Sigmoid colon (tissue), 6 donors: ENCODE measurements at regions not wholly inside any gene's neighbourhood (a gene's known extent, or its start where the extent isn't known, plus 50 kb on each side); places are given as distances from the start of the nearest gene placed in this dataset.

Experiments
- DNase-seq: peaks from one replicate; pipeline ENCODE4 v3.0.0-alpha.2; 2019
- H3K27ac ChIP-seq, 4 donors: fragments of 200-600 bp; sonication (generic); one replicate each; pipeline ENCODE4 v1.5.1; 2016 to 2019; ENCODE audit warnings: mild to moderate bottlenecking in 1 of 4
- H3K27me3 ChIP-seq, 3 donors: fragments of 200-600 bp; sonication (generic); one replicate each; pipeline ENCODE4 v1.5.1; 2019; ENCODE audit warnings: mild to moderate bottlenecking in 1 of 3
- H3K36me3 ChIP-seq, 4 donors: fragments of 200-600 bp; sonication (generic); one replicate each; pipeline ENCODE4 v1.5.1; 2016 to 2019
- H3K4me1 ChIP-seq, 4 donors: fragments of 200-600 bp; sonication (generic); one replicate each; pipeline ENCODE4 v1.5.1; 2017 to 2019
- H3K4me3 ChIP-seq, 4 donors: fragments of 200-600 bp; sonication (generic); one replicate each; pipeline ENCODE4 v1.5.1; 2017 to 2019; ENCODE audit warnings: mild to moderate bottlenecking in 2 of 4, moderate library complexity in 1 of 4
- H3K9me3 ChIP-seq, 4 donors: fragments of 200-600 bp in 3 of 4; sonication (generic) in 3 of 4; one replicate each; pipeline versions ENCODE4 v1.5.1 to v1.6.1; 2013 to 2019
- EP300 ChIP-seq, 4 donors: sonication (generic); formaldehyde crosslinking; IDR thresholded peaks; one replicate each; pipeline ENCODE4 v1.6.1; 2017; ENCODE audit warnings: antibody characterized with exemption in 4 of 4
- POLR2A ChIP-seq, 2 donors: fragments of 450-650 bp; IDR thresholded peaks; one replicate each; pipeline ENCODE4 v1.6.1; 2016; ENCODE audit warnings: antibody characterized with exemption in 2 of 2, mild to moderate bottlenecking in 2 of 2, moderate library complexity in 2 of 2
- POLR2AphosphoS5 ChIP-seq, 4 donors: sonication (generic); formaldehyde crosslinking; IDR thresholded peaks; one replicate each; pipeline ENCODE4 v1.6.1; 2017; ENCODE audit warnings: antibody characterized with exemption in 4 of 4
- WGBS, 2 donors: extraction: QIAGEN DNeasy Blood & Tissue Kit; methylation state at CpG; one replicate each; pipeline ENCODE4 v1.1.7; 2013; 5-methylcytosine and 5-hydroxymethylcytosine counted together
- intact Hi-C: fragments of 100-400 bp; cut with DNase I; formaldehyde crosslinking; loops from one replicate; pipeline ENCODE4 v1.15.1; 2023
- TF ChIP-seq, protein P1 (sequence below), 4 experiments: fragments of 450-650 bp in 3 of 4; fragments of 200-600 bp in 1 of 4; IDR thresholded peaks; one replicate each; pipeline ENCODE4 v1.5.1; 2016 to 2019; ENCODE audit warnings: antibody characterized with exemption in 4 of 4, mild to moderate bottlenecking in 3 of 4, moderate library complexity in 2 of 4
- donor health status: healthy with polysubstance abuse.
- donor health status: healthy.

GRCh38 chr1:178020968-178021640 is 51.2 kb upstream of the SEC16B start:
- no peaks in the 10 kb centered on the region for H3K9me3 ChIP-seq
- DNase-seq: no peak
- H3K36me3 ChIP-seq: peaks cover 0 to 69% (median 10%) of the 10 kb centered on the region in 4 donors
- H3K4me1 ChIP-seq: no peaks in the 10 kb centered on the region
- no peak overlapping the region for H3K4me3 ChIP-seq
- TF ChIP-seq, protein P1, sequence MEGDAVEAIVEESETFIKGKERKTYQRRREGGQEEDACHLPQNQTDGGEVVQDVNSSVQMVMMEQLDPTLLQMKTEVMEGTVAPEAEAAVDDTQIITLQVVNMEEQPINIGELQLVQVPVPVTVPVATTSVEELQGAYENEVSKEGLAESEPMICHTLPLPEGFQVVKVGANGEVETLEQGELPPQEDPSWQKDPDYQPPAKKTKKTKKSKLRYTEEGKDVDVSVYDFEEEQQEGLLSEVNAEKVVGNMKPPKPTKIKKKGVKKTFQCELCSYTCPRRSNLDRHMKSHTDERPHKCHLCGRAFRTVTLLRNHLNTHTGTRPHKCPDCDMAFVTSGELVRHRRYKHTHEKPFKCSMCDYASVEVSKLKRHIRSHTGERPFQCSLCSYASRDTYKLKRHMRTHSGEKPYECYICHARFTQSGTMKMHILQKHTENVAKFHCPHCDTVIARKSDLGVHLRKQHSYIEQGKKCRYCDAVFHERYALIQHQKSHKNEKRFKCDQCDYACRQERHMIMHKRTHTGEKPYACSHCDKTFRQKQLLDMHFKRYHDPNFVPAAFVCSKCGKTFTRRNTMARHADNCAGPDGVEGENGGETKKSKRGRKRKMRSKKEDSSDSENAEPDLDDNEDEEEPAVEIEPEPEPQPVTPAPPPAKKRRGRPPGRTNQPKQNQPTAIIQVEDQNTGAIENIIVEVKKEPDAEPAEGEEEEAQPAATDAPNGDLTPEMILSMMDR (IDR thresholded peaks at IDR 0.05): no peak
- TF ChIP-seq POLR2AphosphoS5 (IDR thresholded peaks at IDR 0.05): no peak
- no peak for TF ChIP-seq EP300 (IDR thresholded peaks at IDR 0.05)
- TF ChIP-seq POLR2A (IDR thresholded peaks at IDR 0.05): no peak
- no peaks in the 10 kb centered on the region for H3K27me3 ChIP-seq
- 36 to 60% methylated on average over 8 of the region's 8 CpGs for WGBS, 2 donors
- intact Hi-C loops: no loop called here
- H3K27ac ChIP-seq: no peak overlapping the region

DNA sequence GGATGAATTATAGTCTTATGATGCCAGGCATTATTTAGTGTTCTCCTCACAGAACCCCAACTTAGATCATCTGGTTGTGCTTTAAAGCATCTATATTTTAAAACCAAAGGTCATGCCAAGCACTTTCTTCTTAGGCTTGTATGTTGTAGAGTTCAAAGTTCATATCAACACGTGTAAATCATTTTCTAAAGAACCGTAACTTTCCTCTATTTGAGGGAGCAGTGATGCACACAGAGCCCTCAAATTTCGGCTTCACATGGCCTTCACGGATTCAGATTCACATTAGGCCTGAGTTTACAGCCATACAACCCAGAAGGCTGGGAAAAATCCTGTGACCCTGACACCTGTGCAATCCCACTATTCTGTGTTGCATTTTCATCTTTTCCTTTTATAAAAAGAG is 52.1 kb upstream of the SEC16B start:
- DNase-seq: no peak
- H3K4me1 ChIP-seq: no peaks in the 10 kb centered on the region
- H3K27me3 ChIP-seq: no peaks in the 10 kb centered on the region
- H3K9me3 ChIP-seq: no peaks in the 10 kb centered on the region
- H3K36me3 ChIP-seq: peaks cover 0 to 68% (median 10%) of the 10 kb centered on the region in 4 donors
- TF ChIP-seq POLR2A (IDR thresholded peaks at IDR 0.05) (no peak), POLR2AphosphoS5 (IDR thresholded peaks at IDR 0.05) (no peak), EP300 (IDR thresholded peaks at IDR 0.05) (no peak)
- TF ChIP-seq, protein P1 (IDR thresholded peaks at IDR 0.05): no peak
- intact Hi-C loops: no loop called here
- 18 to 54% methylated on average over 4 of the region's 4 CpGs for WGBS, 2 donors
- no peak overlapping the region for H3K27ac ChIP-seq
- no peak overlapping the region for H3K4me3 ChIP-seq

DNA sequence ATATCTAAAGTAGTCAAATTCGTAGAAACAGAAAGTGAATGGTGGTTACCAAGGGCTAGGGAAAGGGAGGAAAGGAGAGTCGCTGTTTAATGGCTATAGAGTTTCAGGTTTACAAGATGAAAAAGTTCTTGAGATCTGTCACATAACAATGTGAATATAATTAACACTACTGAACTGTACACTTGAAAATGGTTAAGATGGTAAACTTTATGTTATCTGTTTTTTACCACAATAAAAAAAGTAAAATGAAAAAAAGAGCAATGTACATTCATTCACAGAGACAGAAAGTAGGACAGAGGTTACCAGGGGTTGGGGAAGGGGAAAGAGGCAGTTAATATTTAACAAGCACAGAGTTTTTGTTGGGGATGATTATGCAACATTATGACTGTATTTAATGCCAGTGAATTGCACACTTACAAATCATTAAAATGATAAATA is 53.3 kb upstream of the SEC16B start:
- intact Hi-C loops: no loop called here
- Histone ChIP-seq H3K27me3 (no peaks in the 10 kb centered on the region), H3K36me3 (peaks cover 0 to 57% (median 10%) of the 10 kb centered on the region in 4 donors), H3K4me1 (no peaks in the 10 kb centered on the region), H3K9me3 (no peaks in the 10 kb centered on the region), H3K27ac (no peak overlapping the region), H3K4me3 (no peak overlapping the region)
- 22 to 64% methylated on average over 2 of the region's 2 CpGs for WGBS, 2 donors
- TF ChIP-seq, protein P1 (IDR thresholded peaks at IDR 0.05): no peak
- TF ChIP-seq EP300 (IDR thresholded peaks at IDR 0.05) (no peak), POLR2A (IDR thresholded peaks at IDR 0.05) (no peak), POLR2AphosphoS5 (IDR thresholded peaks at IDR 0.05) (no peak)
- DNase-seq: no peak

DNA sequence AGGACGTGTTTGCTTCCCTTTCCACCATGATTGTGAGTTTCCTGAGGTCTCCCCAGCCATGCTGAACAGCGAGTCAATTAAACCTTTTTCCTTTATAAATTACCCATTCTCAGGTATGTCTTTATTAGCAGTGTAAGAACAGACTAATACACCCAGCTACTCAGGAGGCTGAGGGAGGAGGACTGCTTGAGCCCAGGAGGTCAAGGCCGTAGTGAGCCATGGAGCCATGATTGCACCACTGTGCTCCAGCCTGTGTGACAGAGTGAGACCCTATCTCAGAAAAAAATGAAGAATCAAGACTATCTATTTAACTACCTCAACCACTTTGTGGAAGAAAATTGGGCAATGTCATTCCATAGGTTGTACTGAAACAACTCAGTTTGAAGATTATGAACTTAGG is 54.6 kb upstream of the SEC16B start:
- 95% methylated on average over 3 of the region's 3 CpGs for WGBS, 2 donors
- TF ChIP-seq EP300 (IDR thresholded peaks at IDR 0.05) (no peak), POLR2A (IDR thresholded peaks at IDR 0.05) (no peak), POLR2AphosphoS5 (IDR thresholded peaks at IDR 0.05) (no peak)
- TF ChIP-seq, protein P1 (IDR thresholded peaks at IDR 0.05): no peak

More for the DNA sequence above, 54.6 kb upstream of the SEC16B start:
- no peaks in the 10 kb centered on the region for H3K27me3 ChIP-seq
- H3K4me1 ChIP-seq: no peaks in the 10 kb centered on the region
- no peak overlapping the region for H3K27ac ChIP-seq
- DNase-seq: no peak
- peaks cover 0 to 44% (median 10%) of the 10 kb centered on the region in 4 donors for H3K36me3 ChIP-seq
- H3K4me3 ChIP-seq: no peak overlapping the region
- intact Hi-C loops: no loop called here
- no peaks in the 10 kb centered on the region for H3K9me3 ChIP-seq
